CD14-positive monocyte (primary cell): ENCODE measurements at regions not wholly inside any gene's neighbourhood (a gene's known extent, or its start where the extent isn't known, plus 50 kb on each side); places are given as distances from the start of the nearest gene placed in this dataset.

Source experiments
- DNase-seq, 3 donors: peaks; one replicate each; pipeline ENCODE4 v3.0.0-alpha.2; 2011 to 2022
- H2AFZ ChIP-seq: 2 replicates; pipeline ENCODE4 v1.6.0; 2012; ENCODE audit warnings: mild to moderate bottlenecking, low read depth, low read length, inconsistent platforms; ENCODE audit not compliant: insufficient read depth, poor library complexity, severe bottlenecking
- H3K27ac ChIP-seq, 2 donors: 1 replicate in 1 of 2; 2 replicates in 1 of 2; pipeline ENCODE4 v1.5.1; 2012 to 2013; ENCODE audit warnings: low read length in 2 of 2, control low read depth in 1 of 2, inconsistent platforms in 1 of 2, low read depth in 1 of 2, mild to moderate bottlenecking in 1 of 2
- H3K27me3 ChIP-seq, 2 donors: one replicate each; pipeline versions ENCODE4 v1.6.0 to v1.6.1; 2011 to 2013; ENCODE audit warnings: low read length in 2 of 2; ENCODE audit not compliant: control insufficient read depth in 2 of 2, insufficient read depth in 2 of 2
- H3K36me3 ChIP-seq, 2 donors: replicated peaks in 1 of 2; 1 replicate in 1 of 2; 2 replicates in 1 of 2; pipeline versions ENCODE4 v1.5.1 to v1.6.1; 2012 to 2013; ENCODE audit warnings: low read length in 2 of 2, control low read depth in 1 of 2, inconsistent platforms in 1 of 2, mild to moderate bottlenecking in 1 of 2; ENCODE audit not compliant: insufficient read depth in 2 of 2, control insufficient read depth in 1 of 2
- H3K4me1 ChIP-seq, 2 donors: 1 replicate in 1 of 2; 2 replicates in 1 of 2; pipeline versions ENCODE4 v1.5.1 to v1.6.1; 2012 to 2013; ENCODE audit warnings: low read length in 2 of 2, control low read depth in 1 of 2, inconsistent platforms in 1 of 2, mild to moderate bottlenecking in 1 of 2, moderate library complexity in 1 of 2; ENCODE audit not compliant: insufficient read depth in 2 of 2, control insufficient read depth in 1 of 2
- H3K4me2 ChIP-seq: replicated peaks from 2 replicates; pipeline ENCODE3; 2012; ENCODE audit warnings: low read length, moderate library complexity, mild to moderate bottlenecking; ENCODE audit not compliant: poor library complexity, severe bottlenecking; ENCODE audit errors: extremely low read depth
- H3K4me3 ChIP-seq, 3 experiments: fragments of 200-600 bp in 1 of 3; sonication (generic) in 1 of 3; replicated peaks in 1 of 3; 1 replicate in 2 of 3; 2 replicates in 1 of 3; pipeline ENCODE4 v1.5.1; 2011 to 2013; ENCODE audit warnings: low read length in 3 of 3, mild to moderate bottlenecking in 3 of 3, control low read depth in 2 of 3, low read depth in 2 of 3, inconsistent platforms in 1 of 3, moderate library complexity in 1 of 3
- H3K79me2 ChIP-seq: 2 replicates; pipeline ENCODE4 v1.6.0; 2012; ENCODE audit warnings: mild to moderate bottlenecking, control low read depth, inconsistent platforms, low read length, moderate library complexity; ENCODE audit not compliant: insufficient read depth
- H3K9ac ChIP-seq: 2 replicates; pipeline ENCODE4 v1.6.0; 2017; ENCODE audit warnings: low read length, mild to moderate bottlenecking; ENCODE audit not compliant: insufficient read depth, poor library complexity, severe bottlenecking
- H3K9me3 ChIP-seq, 2 donors: replicated peaks in 1 of 2; 1 replicate in 1 of 2; 2 replicates in 1 of 2; pipeline versions ENCODE4 v1.5.1 to v1.6.1; 2012 to 2013; ENCODE audit warnings: low read length in 2 of 2, control low read depth in 1 of 2; ENCODE audit not compliant: control insufficient read depth in 1 of 2, insufficient read depth in 1 of 2
- H4K20me1 ChIP-seq: 2 replicates; pipeline ENCODE4 v1.6.0; 2012; ENCODE audit warnings: mild to moderate bottlenecking, low read length, control low read depth, moderate library complexity; ENCODE audit not compliant: insufficient read depth
- H3K27ac Mint-ChIP-seq, 7 donors: one replicate each; pipeline ENCODE4 v1.8.0; 2020; ENCODE audit warnings: mild to moderate bottlenecking in 7 of 7, mixed read lengths in 7 of 7, moderate library complexity in 6 of 7, inconsistent platforms in 2 of 7
- H3K27me3 Mint-ChIP-seq, 3 donors: one replicate each; pipeline ENCODE4 v1.8.0; 2021 to 2022; ENCODE audit warnings: low read depth in 3 of 3, mild to moderate bottlenecking in 3 of 3, mixed read lengths in 3 of 3, moderate library complexity in 3 of 3, inconsistent platforms in 1 of 3
- H3K36me3 Mint-ChIP-seq, 2 donors: one replicate each; pipeline ENCODE4 v1.8.0; 2020; ENCODE audit warnings: mixed read lengths in 2 of 2, inconsistent platforms in 1 of 2, mild to moderate bottlenecking in 1 of 2
- H3K4me1 Mint-ChIP-seq: one replicate; pipeline ENCODE4 v1.8.0; 2020; ENCODE audit warnings: mild to moderate bottlenecking, mixed read lengths
- H3K4me3 Mint-ChIP-seq, 2 donors: one replicate each; pipeline ENCODE4 v1.8.0; 2020; ENCODE audit warnings: mild to moderate bottlenecking in 2 of 2, mixed read lengths in 2 of 2, moderate library complexity in 1 of 2
- H3K9me3 Mint-ChIP-seq, 7 donors: one replicate each; pipeline ENCODE4 v1.8.0; 2020 to 2022; ENCODE audit warnings: mixed read lengths in 7 of 7, mild to moderate bottlenecking in 6 of 7, moderate library complexity in 6 of 7, inconsistent platforms in 2 of 7
- WGBS: methylation state at CpG from one replicate; pipeline ENCODE4 v1.1.5; 2013; ENCODE audit warnings: missing lambda C conversion rate; ENCODE audit not compliant: insufficient coverage; 5-methylcytosine and 5-hydroxymethylcytosine counted together
- intact Hi-C, 2 donors: fragments of 100-400 bp; cut with micrococcal nuclease; formaldehyde crosslinking; loops; one replicate each; pipeline versions ENCODE4 v1.15.0 to v1.15.1; 2023
- TF ChIP-seq, protein P1 (sequence below): fragments of 200-600 bp; IDR thresholded peaks from one replicate; pipeline ENCODE4 v1.8.0; 2022; ENCODE audit warnings: antibody characterized with exemption, mild to moderate bottlenecking

DNA sequence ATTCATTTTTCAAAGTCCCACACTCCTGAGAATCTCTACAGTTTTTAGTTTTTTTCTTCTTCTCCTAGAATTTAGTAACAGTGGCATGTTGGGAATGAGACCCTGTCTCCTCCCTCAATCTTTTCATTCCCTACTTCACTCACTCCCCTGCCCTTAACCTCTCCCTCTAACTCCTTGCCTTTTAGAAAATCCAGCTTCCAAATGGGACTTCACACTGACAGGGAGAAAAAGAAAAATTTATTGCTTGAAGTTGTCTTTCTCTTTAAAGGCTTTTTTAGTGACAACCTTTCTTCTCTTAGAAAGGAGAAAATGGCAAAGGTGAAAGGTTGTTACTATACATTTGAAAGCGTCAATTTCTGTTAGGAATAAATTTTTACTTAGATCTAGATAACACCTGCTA, 359.2 kb downstream of the CDH7 start:
- no peaks in the 10 kb centered on the region for H4K20me1 ChIP-seq
- no peak overlapping the region for H3K27ac Mint-ChIP-seq
- H3K27ac ChIP-seq, result no peak overlapping the region
- H2AFZ ChIP-seq, result no peak overlapping the region
- no peaks in the 10 kb centered on the region for H3K36me3 ChIP-seq
- TF ChIP-seq, protein P1, sequence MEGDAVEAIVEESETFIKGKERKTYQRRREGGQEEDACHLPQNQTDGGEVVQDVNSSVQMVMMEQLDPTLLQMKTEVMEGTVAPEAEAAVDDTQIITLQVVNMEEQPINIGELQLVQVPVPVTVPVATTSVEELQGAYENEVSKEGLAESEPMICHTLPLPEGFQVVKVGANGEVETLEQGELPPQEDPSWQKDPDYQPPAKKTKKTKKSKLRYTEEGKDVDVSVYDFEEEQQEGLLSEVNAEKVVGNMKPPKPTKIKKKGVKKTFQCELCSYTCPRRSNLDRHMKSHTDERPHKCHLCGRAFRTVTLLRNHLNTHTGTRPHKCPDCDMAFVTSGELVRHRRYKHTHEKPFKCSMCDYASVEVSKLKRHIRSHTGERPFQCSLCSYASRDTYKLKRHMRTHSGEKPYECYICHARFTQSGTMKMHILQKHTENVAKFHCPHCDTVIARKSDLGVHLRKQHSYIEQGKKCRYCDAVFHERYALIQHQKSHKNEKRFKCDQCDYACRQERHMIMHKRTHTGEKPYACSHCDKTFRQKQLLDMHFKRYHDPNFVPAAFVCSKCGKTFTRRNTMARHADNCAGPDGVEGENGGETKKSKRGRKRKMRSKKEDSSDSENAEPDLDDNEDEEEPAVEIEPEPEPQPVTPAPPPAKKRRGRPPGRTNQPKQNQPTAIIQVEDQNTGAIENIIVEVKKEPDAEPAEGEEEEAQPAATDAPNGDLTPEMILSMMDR, result no peak
- no peak overlapping the region for H3K4me3 ChIP-seq
- no CpG with 5 or more reads among the region's 1 CpG for WGBS
- no peaks in the 10 kb centered on the region for H3K79me2 ChIP-seq
- no peak overlapping the region for H3K4me2 ChIP-seq
- H3K27me3 Mint-ChIP-seq, result peaks cover 0 to 2% (median 0%) of the 10 kb centered on the region in 3 donors
- no peak for DNase-seq
- H3K9me3 ChIP-seq, result peaks cover 0 to 3% of the 10 kb centered on the region in 2 donors
- H3K9ac ChIP-seq, result no peak overlapping the region
- no peaks in the 10 kb centered on the region for H3K36me3 Mint-ChIP-seq
- peaks cover 3 to 11% (median 5%) of the 10 kb centered on the region in 7 donors for H3K9me3 Mint-ChIP-seq
- H3K4me1 Mint-ChIP-seq, result peaks cover 3% of the 10 kb centered on the region
- intact Hi-C loops, result no loop called here
- no peak overlapping the region for H3K4me3 Mint-ChIP-seq
- H3K27me3 ChIP-seq, result no peaks in the 10 kb centered on the region
- H3K4me1 ChIP-seq, result no peaks in the 10 kb centered on the region

- Histone ChIP-seq H2AFZ (no peak overlapping the region), H3K4me1 (no peaks in the 10 kb centered on the region), H3K79me2 (no peaks in the 10 kb centered on the region), H4K20me1 (no peaks in the 10 kb centered on the region), H3K27ac (no peak overlapping the region), H3K4me3 (no peak overlapping the region), H3K36me3 (no peaks in the 10 kb centered on the region), H3K27me3 (no peaks in the 10 kb centered on the region), H3K9ac (no peak overlapping the region), H3K4me2 (no peak overlapping the region), H3K9me3 (peaks cover 0 to under 1% of the 10 kb centered on the region in 2 donors)
- Mint-ChIP-seq H3K4me3 (no peak overlapping the region), H3K27me3 (peaks cover 0 to 2% (median 0%) of the 10 kb centered on the region in 3 donors), H3K36me3 (no peaks in the 10 kb centered on the region), H3K4me1 (peaks cover 3% of the 10 kb centered on the region), H3K27ac (no peak overlapping the region), H3K9me3 (peaks cover under 1 to 9% (median 5%) of the 10 kb centered on the region in 7 donors)
- no CpG with 5 or more reads among the region's 3 CpGs for WGBS
- intact Hi-C loops, result no loop called here
- TF ChIP-seq, protein P1, result no peak
- DNase-seq, result no peak
These were observed 356.7 kb downstream of the CDH7 start for GRCh38 chr18:66107546-66107945.
